Keratinocyte (primary cell): ENCODE measurements at regions not wholly inside any gene's neighbourhood (a gene's known extent, or its start where the extent isn't known, plus 50 kb on each side); places are given as distances from the start of the nearest gene placed in this dataset.

ENCODE experiments used
- DNase-seq: peaks from one replicate; pipeline ENCODE4 v3.0.0-alpha.2; 2011; ENCODE audit warnings: low read depth, missing footprints, low spot score
- FAIRE-seq: peaks from 2 replicates; lab custom pipeline; 2011; peaks lifted over from hg19 to GRCh38; lab: Jason Lieb, UNC
- H2AFZ ChIP-seq: 2 replicates; pipeline ENCODE4 v1.6.0; 2012; ENCODE audit warnings: low read length, control low read depth, inconsistent platforms; ENCODE audit not compliant: control insufficient read depth
- H3K27ac ChIP-seq: 2 replicates; pipeline ENCODE4 v1.5.1; 2011; ENCODE audit warnings: low read length; ENCODE audit not compliant: control insufficient read depth, insufficient read depth
- H3K27me3 ChIP-seq: 3 replicates; pipeline ENCODE4 v1.6.0; 2011; ENCODE audit warnings: low read length; ENCODE audit not compliant: control insufficient read depth, insufficient read depth; ENCODE audit errors: extremely low read depth
- H3K36me3 ChIP-seq, 2 experiments: 2 replicates in 1 of 2; 3 replicates in 1 of 2; pipeline ENCODE4 v1.5.1; 2011; ENCODE audit warnings: low read length in 2 of 2, mild to moderate bottlenecking in 1 of 2; ENCODE audit not compliant: control insufficient read depth in 2 of 2, insufficient read depth in 2 of 2; ENCODE audit errors: extremely low read depth in 1 of 2
- H3K4me1 ChIP-seq: 3 replicates; pipeline ENCODE4 v1.5.1; 2011; ENCODE audit warnings: low read length; ENCODE audit not compliant: control insufficient read depth, insufficient read depth; ENCODE audit errors: extremely low read depth
- H3K4me2 ChIP-seq: 3 replicates; pipeline ENCODE4 v1.6.0; 2011; ENCODE audit warnings: low read depth, low read length; ENCODE audit not compliant: control insufficient read depth, insufficient read depth; ENCODE audit errors: extremely low read depth
- H3K4me3 ChIP-seq, 3 experiments: fragments of 200-600 bp in 1 of 3; sonication (generic) in 1 of 3; 2 replicates in 2 of 3; 3 replicates in 1 of 3; pipeline ENCODE4 v1.5.1; 2011 to 2016; ENCODE audit warnings: low read length in 3 of 3, mild to moderate bottlenecking in 3 of 3, control low read depth in 2 of 3, inconsistent platforms in 1 of 3, low read depth in 1 of 3, mixed read lengths in 1 of 3, mixed run types in 1 of 3, moderate library complexity in 1 of 3; ENCODE audit not compliant: control insufficient read depth in 2 of 3, insufficient read depth in 2 of 3; ENCODE audit errors: extremely low read depth in 1 of 3
- H3K79me2 ChIP-seq: 2 replicates; pipeline ENCODE4 v1.6.0; 2012; ENCODE audit warnings: low read length; ENCODE audit not compliant: control insufficient read depth, insufficient read depth
- H3K9ac ChIP-seq: 3 replicates; pipeline ENCODE4 v1.6.0; 2011; ENCODE audit warnings: low read length; ENCODE audit not compliant: control insufficient read depth, insufficient read depth; ENCODE audit errors: extremely low read depth
- H3K9me1 ChIP-seq: 3 replicates; pipeline ENCODE4 v1.6.0; 2011; ENCODE audit warnings: low read length; ENCODE audit not compliant: control insufficient read depth, insufficient read depth; ENCODE audit errors: extremely low read depth
- H3K9me3 ChIP-seq: 2 replicates; pipeline ENCODE4 v1.5.1; 2012; ENCODE audit warnings: low read depth, low read length; ENCODE audit not compliant: control insufficient read depth
- H4K20me1 ChIP-seq: 3 replicates; pipeline ENCODE4 v1.6.0; 2011; ENCODE audit warnings: low read length; ENCODE audit not compliant: control insufficient read depth, insufficient read depth; ENCODE audit errors: extremely low read depth
- EZH2 ChIP-seq: IDR thresholded peaks from one replicate; pipeline ENCODE4 v1.6.1; 2012; ENCODE audit warnings: inconsistent platforms, mild to moderate bottlenecking, low read length, moderate library complexity
- dilution Hi-C: fragments of 300-500 bp; cut with MboI; formaldehyde crosslinking; loops from one replicate; pipeline ENCODE4 v1.7.0; 2020; ENCODE audit warnings: low sequenced_read_pairs; ENCODE audit not compliant: extremely low pct_ligation_motif_present
- TF ChIP-seq, protein P1 (sequence below), 3 experiments: IDR thresholded peaks in 1 of 3; conservative IDR thresholded peaks in 1 of 3; optimal IDR thresholded peaks in 1 of 3; 2 replicates in 2 of 3; 3 replicates in 1 of 3; pipeline versions ENCODE3 to v1.5.1; 2011; ENCODE audit warnings: low read length in 3 of 3, mild to moderate bottlenecking in 3 of 3, moderate library complexity in 2 of 3, control low read depth in 1 of 3, inconsistent platforms in 1 of 3; ENCODE audit not compliant: insufficient read depth in 2 of 3; ENCODE audit errors: extremely low read depth in 1 of 3

DNA sequence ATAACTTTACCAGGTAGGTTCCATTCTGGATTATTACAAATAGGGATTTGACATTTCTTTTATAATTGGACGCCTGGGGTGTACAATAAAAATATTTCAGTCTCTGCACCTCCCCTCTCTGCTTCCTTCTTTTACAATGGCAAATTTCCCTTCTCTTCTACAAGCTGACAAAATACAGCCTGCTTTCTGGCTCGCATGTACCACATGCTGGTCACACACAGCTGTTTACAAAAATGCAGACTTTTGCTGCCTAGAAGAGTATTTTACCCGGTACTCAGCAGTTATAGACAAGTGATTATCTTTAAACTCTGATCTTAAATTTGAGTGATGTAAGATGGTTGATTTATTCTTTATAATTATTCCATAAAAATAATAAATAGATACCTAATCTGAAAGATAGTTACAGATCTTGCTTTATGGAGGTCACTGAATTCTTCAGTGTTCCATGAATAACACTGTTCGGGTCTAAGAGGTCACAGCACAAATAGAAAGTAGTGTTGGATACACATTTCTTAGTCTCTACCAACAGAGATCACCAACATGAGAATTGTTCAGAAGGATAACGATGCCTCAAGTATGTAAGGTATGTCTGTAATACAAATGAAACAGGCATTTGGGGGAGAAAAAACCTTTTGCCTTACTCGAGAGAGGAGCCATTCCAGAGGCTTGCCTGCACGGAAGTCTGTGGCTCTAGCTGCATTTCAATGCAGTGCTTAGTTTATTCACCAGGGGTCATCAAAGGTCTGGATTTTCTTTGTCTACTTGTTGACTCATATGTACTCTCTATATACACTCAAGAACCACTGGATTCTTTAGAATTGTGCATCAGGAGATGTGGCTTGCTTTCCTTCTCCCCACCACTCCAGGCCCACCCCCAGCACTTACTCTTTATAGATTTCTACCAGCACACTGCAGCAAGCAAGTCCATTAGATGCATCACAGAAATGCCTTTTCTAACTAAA lies 206.6 kb upstream of the RFX3 start:
- H3K4me1 ChIP-seq, result peaks cover 4% of the 10 kb centered on the region
- no peak overlapping the region for H3K27ac ChIP-seq
- peak overlapping the region; percentile 78 for H2AFZ ChIP-seq
- H4K20me1 ChIP-seq, result no peaks in the 10 kb centered on the region
- dilution Hi-C loops, result no loop called here
- no peak overlapping the region for H3K9ac ChIP-seq
- FAIRE-seq, result peak; percentile 89
- DNase-seq, result peak; percentile 54
- H3K9me3 ChIP-seq, result no peaks in the 10 kb centered on the region
- TF ChIP-seq, protein P1, sequence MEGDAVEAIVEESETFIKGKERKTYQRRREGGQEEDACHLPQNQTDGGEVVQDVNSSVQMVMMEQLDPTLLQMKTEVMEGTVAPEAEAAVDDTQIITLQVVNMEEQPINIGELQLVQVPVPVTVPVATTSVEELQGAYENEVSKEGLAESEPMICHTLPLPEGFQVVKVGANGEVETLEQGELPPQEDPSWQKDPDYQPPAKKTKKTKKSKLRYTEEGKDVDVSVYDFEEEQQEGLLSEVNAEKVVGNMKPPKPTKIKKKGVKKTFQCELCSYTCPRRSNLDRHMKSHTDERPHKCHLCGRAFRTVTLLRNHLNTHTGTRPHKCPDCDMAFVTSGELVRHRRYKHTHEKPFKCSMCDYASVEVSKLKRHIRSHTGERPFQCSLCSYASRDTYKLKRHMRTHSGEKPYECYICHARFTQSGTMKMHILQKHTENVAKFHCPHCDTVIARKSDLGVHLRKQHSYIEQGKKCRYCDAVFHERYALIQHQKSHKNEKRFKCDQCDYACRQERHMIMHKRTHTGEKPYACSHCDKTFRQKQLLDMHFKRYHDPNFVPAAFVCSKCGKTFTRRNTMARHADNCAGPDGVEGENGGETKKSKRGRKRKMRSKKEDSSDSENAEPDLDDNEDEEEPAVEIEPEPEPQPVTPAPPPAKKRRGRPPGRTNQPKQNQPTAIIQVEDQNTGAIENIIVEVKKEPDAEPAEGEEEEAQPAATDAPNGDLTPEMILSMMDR (optimal IDR thresholded peaks at IDR 0.05 in 1 of 3, IDR thresholded peaks at IDR 0.05 in 1 of 3, conservative IDR thresholded peaks at IDR 0.05 in 1 of 3; ENCODE audit: extremely low read depth in 1 of 3, insufficient read depth in 2 of 3, low read length in 3 of 3), result peak; percentile 66 to 76 (median 69)
- TF ChIP-seq EZH2, result no peak
- no peak overlapping the region for H3K4me3 ChIP-seq
- H3K27me3 ChIP-seq, result no peaks in the 10 kb centered on the region
- H3K36me3 ChIP-seq, result no peaks in the 10 kb centered on the region
- H3K79me2 ChIP-seq, result no peaks in the 10 kb centered on the region
- no peaks in the 10 kb centered on the region for H3K9me1 ChIP-seq
- H3K4me2 ChIP-seq, result no peak overlapping the region

DNA sequence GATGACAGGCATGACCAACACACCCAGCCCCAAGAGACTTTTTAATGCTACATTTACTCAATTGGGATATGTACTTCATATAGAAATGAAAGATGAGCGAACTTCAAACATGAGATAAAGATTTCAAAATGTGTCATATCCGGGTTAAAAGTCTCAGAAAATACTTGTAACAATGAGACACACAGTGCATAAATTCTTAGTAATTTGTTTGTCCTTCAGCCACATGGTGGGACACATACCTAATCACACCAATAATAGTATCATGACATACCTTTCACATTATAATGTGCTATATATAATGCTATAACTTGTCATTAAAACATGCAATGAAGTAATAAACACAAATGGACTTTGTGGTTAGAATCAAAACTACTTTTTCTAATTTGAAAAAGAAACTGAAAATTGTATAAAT lies 204.7 kb upstream of the RFX3 start:
- Histone ChIP-seq H3K4me3 (no peak overlapping the region), H3K9me1 (no peaks in the 10 kb centered on the region), H3K27ac (no peak overlapping the region), H4K20me1 (no peaks in the 10 kb centered on the region), H3K4me1 (peaks cover 4% of the 10 kb centered on the region), H3K9me3 (no peaks in the 10 kb centered on the region), H3K27me3 (no peaks in the 10 kb centered on the region), H3K4me2 (no peak overlapping the region), H3K79me2 (no peaks in the 10 kb centered on the region), H3K9ac (no peak overlapping the region), H3K36me3 (no peaks in the 10 kb centered on the region), H2AFZ (no peak overlapping the region)
- TF ChIP-seq, protein P1 (optimal IDR thresholded peaks at IDR 0.05 in 1 of 3, IDR thresholded peaks at IDR 0.05 in 1 of 3, conservative IDR thresholded peaks at IDR 0.05 in 1 of 3; ENCODE audit: extremely low read depth in 1 of 3, insufficient read depth in 2 of 3, low read length in 3 of 3), result no peak
- no peak for TF ChIP-seq EZH2
- no peak for DNase-seq
- no peak for FAIRE-seq
- dilution Hi-C loops, result no loop called here
